CD14-positive monocyte (primary cell): ENCODE measurements at regions not wholly inside any gene's neighbourhood (a gene's known extent, or its start where the extent isn't known, plus 50 kb on each side); places are given as distances from the start of the nearest gene placed in this dataset.

Source experiments
- DNase-seq, 3 donors: peaks; one replicate each; pipeline ENCODE4 v3.0.0-alpha.2; 2011 to 2022
- H2AFZ ChIP-seq: 2 replicates; pipeline ENCODE4 v1.6.0; 2012; ENCODE audit warnings: mild to moderate bottlenecking, low read depth, low read length, inconsistent platforms; ENCODE audit not compliant: insufficient read depth, poor library complexity, severe bottlenecking
- H3K27ac ChIP-seq, 2 donors: 1 replicate in 1 of 2; 2 replicates in 1 of 2; pipeline ENCODE4 v1.5.1; 2012 to 2013; ENCODE audit warnings: low read length in 2 of 2, control low read depth in 1 of 2, inconsistent platforms in 1 of 2, low read depth in 1 of 2, mild to moderate bottlenecking in 1 of 2
- H3K27me3 ChIP-seq, 2 donors: one replicate each; pipeline versions ENCODE4 v1.6.0 to v1.6.1; 2011 to 2013; ENCODE audit warnings: low read length in 2 of 2; ENCODE audit not compliant: control insufficient read depth in 2 of 2, insufficient read depth in 2 of 2
- H3K36me3 ChIP-seq, 2 donors: replicated peaks in 1 of 2; 1 replicate in 1 of 2; 2 replicates in 1 of 2; pipeline versions ENCODE4 v1.5.1 to v1.6.1; 2012 to 2013; ENCODE audit warnings: low read length in 2 of 2, control low read depth in 1 of 2, inconsistent platforms in 1 of 2, mild to moderate bottlenecking in 1 of 2; ENCODE audit not compliant: insufficient read depth in 2 of 2, control insufficient read depth in 1 of 2
- H3K4me1 ChIP-seq, 2 donors: 1 replicate in 1 of 2; 2 replicates in 1 of 2; pipeline versions ENCODE4 v1.5.1 to v1.6.1; 2012 to 2013; ENCODE audit warnings: low read length in 2 of 2, control low read depth in 1 of 2, inconsistent platforms in 1 of 2, mild to moderate bottlenecking in 1 of 2, moderate library complexity in 1 of 2; ENCODE audit not compliant: insufficient read depth in 2 of 2, control insufficient read depth in 1 of 2
- H3K4me2 ChIP-seq: replicated peaks from 2 replicates; pipeline ENCODE3; 2012; ENCODE audit warnings: low read length, moderate library complexity, mild to moderate bottlenecking; ENCODE audit not compliant: poor library complexity, severe bottlenecking; ENCODE audit errors: extremely low read depth
- H3K4me3 ChIP-seq, 3 experiments: fragments of 200-600 bp in 1 of 3; sonication (generic) in 1 of 3; replicated peaks in 1 of 3; 1 replicate in 2 of 3; 2 replicates in 1 of 3; pipeline ENCODE4 v1.5.1; 2011 to 2013; ENCODE audit warnings: low read length in 3 of 3, mild to moderate bottlenecking in 3 of 3, control low read depth in 2 of 3, low read depth in 2 of 3, inconsistent platforms in 1 of 3, moderate library complexity in 1 of 3
- H3K79me2 ChIP-seq: 2 replicates; pipeline ENCODE4 v1.6.0; 2012; ENCODE audit warnings: mild to moderate bottlenecking, control low read depth, inconsistent platforms, low read length, moderate library complexity; ENCODE audit not compliant: insufficient read depth
- H3K9ac ChIP-seq: 2 replicates; pipeline ENCODE4 v1.6.0; 2017; ENCODE audit warnings: low read length, mild to moderate bottlenecking; ENCODE audit not compliant: insufficient read depth, poor library complexity, severe bottlenecking
- H3K9me3 ChIP-seq, 2 donors: replicated peaks in 1 of 2; 1 replicate in 1 of 2; 2 replicates in 1 of 2; pipeline versions ENCODE4 v1.5.1 to v1.6.1; 2012 to 2013; ENCODE audit warnings: low read length in 2 of 2, control low read depth in 1 of 2; ENCODE audit not compliant: control insufficient read depth in 1 of 2, insufficient read depth in 1 of 2
- H4K20me1 ChIP-seq: 2 replicates; pipeline ENCODE4 v1.6.0; 2012; ENCODE audit warnings: mild to moderate bottlenecking, low read length, control low read depth, moderate library complexity; ENCODE audit not compliant: insufficient read depth
- H3K27ac Mint-ChIP-seq, 7 donors: one replicate each; pipeline ENCODE4 v1.8.0; 2020; ENCODE audit warnings: mild to moderate bottlenecking in 7 of 7, mixed read lengths in 7 of 7, moderate library complexity in 6 of 7, inconsistent platforms in 2 of 7
- H3K27me3 Mint-ChIP-seq, 3 donors: one replicate each; pipeline ENCODE4 v1.8.0; 2021 to 2022; ENCODE audit warnings: low read depth in 3 of 3, mild to moderate bottlenecking in 3 of 3, mixed read lengths in 3 of 3, moderate library complexity in 3 of 3, inconsistent platforms in 1 of 3
- H3K36me3 Mint-ChIP-seq, 2 donors: one replicate each; pipeline ENCODE4 v1.8.0; 2020; ENCODE audit warnings: mixed read lengths in 2 of 2, inconsistent platforms in 1 of 2, mild to moderate bottlenecking in 1 of 2
- H3K4me1 Mint-ChIP-seq: one replicate; pipeline ENCODE4 v1.8.0; 2020; ENCODE audit warnings: mild to moderate bottlenecking, mixed read lengths
- H3K4me3 Mint-ChIP-seq, 2 donors: one replicate each; pipeline ENCODE4 v1.8.0; 2020; ENCODE audit warnings: mild to moderate bottlenecking in 2 of 2, mixed read lengths in 2 of 2, moderate library complexity in 1 of 2
- H3K9me3 Mint-ChIP-seq, 7 donors: one replicate each; pipeline ENCODE4 v1.8.0; 2020 to 2022; ENCODE audit warnings: mixed read lengths in 7 of 7, mild to moderate bottlenecking in 6 of 7, moderate library complexity in 6 of 7, inconsistent platforms in 2 of 7
- CTCF ChIP-seq: fragments of 200-600 bp; IDR thresholded peaks from one replicate; pipeline ENCODE4 v1.8.0; 2022; ENCODE audit warnings: antibody characterized with exemption, mild to moderate bottlenecking
- WGBS: methylation state at CpG from one replicate; pipeline ENCODE4 v1.1.5; 2013; ENCODE audit warnings: missing lambda C conversion rate; ENCODE audit not compliant: insufficient coverage; 5-methylcytosine and 5-hydroxymethylcytosine counted together
- intact Hi-C, 2 donors: fragments of 100-400 bp; cut with micrococcal nuclease; formaldehyde crosslinking; loops; one replicate each; pipeline versions ENCODE4 v1.15.0 to v1.15.1; 2023

GRCh38 chr13:67445436-67445835, 215.3 kb upstream of the PCDH9 start:
- Histone ChIP-seq H4K20me1 (no peaks in the 10 kb centered on the region), H3K4me3 (no peak overlapping the region), H3K36me3 (no peaks in the 10 kb centered on the region), H3K4me1 (no peaks in the 10 kb centered on the region), H3K27ac (no peak overlapping the region), H3K9me3 (no peaks in the 10 kb centered on the region), H3K9ac (no peak overlapping the region), H2AFZ (no peak overlapping the region), H3K27me3 (no peaks in the 10 kb centered on the region), H3K4me2 (no peak overlapping the region), H3K79me2 (no peaks in the 10 kb centered on the region)
- Mint-ChIP-seq H3K36me3 (no peaks in the 10 kb centered on the region), H3K27ac (no peak overlapping the region), H3K4me3 (no peak overlapping the region), H3K9me3 (peaks cover 0 to 5% (median 0%) of the 10 kb centered on the region in 7 donors), H3K27me3 (no peaks in the 10 kb centered on the region), H3K4me1 (no peaks in the 10 kb centered on the region)
- whole genome bisulfite sequencing = no CpG with 5 or more reads among the region's 5 CpGs
- no peak for TF ChIP-seq CTCF
- no peak for DNase-seq
- intact Hi-C loops = no loop called here

DNA sequence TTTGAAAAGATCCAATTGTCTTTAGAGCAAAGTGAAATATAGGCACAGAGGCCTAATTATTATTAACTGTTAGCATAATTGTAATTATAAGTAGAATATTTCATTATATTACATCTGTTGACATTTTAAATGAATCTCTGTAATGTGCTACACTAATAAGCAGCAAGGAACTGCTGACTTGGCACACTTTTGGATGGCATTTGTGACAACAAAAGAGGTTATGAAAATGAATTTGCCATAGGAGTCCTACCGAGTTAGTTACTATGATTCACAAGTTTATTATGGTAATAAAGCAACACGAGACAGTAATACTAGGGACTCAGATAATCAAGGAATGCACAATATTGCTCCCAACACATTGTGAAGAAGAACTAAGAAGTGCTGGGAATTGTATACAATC, 213.8 kb upstream of the PCDH9 start:
- Histone ChIP-seq H3K4me1 (no peaks in the 10 kb centered on the region), H3K9me3 (no peaks in the 10 kb centered on the region), H3K4me2 (no peak overlapping the region), H3K4me3 (no peak overlapping the region), H3K27me3 (no peaks in the 10 kb centered on the region), H3K9ac (no peak overlapping the region), H3K79me2 (no peaks in the 10 kb centered on the region), H3K36me3 (no peaks in the 10 kb centered on the region), H2AFZ (no peak overlapping the region), H3K27ac (no peak overlapping the region), H4K20me1 (no peaks in the 10 kb centered on the region)
- DNase-seq = no peak
- H3K27ac Mint-ChIP-seq = no peak overlapping the region
- intact Hi-C loops = no loop called here
- H3K4me3 Mint-ChIP-seq = no peak overlapping the region
- TF ChIP-seq CTCF = no peak
- H3K36me3 Mint-ChIP-seq = no peaks in the 10 kb centered on the region
- H3K4me1 Mint-ChIP-seq = no peaks in the 10 kb centered on the region
- H3K27me3 Mint-ChIP-seq = no peaks in the 10 kb centered on the region
- peaks cover 0 to 3% (median 0%) of the 10 kb centered on the region in 7 donors for H3K9me3 Mint-ChIP-seq
- WGBS = no CpG with 5 or more reads among the region's 2 CpGs
